Mesodermal cell (in vitro differentiated cells): ENCODE measurements at regions not wholly inside any gene's neighbourhood (a gene's known extent, or its start where the extent isn't known, plus 50 kb on each side); places are given as distances from the start of the nearest gene placed in this dataset.
"Not testable (repeated sequence)": the region's sequence is repeated elsewhere in the genome, so short reads cannot be mapped to it uniquely, and the experiment has no call there.

Experiments
- H3K27ac ChIP-seq: 2 replicates; pipeline ENCODE4 v1.7.0; 2013; ENCODE audit warnings: mild to moderate bottlenecking, low read depth, low read length, moderate library complexity; ENCODE audit not compliant: severe bottlenecking
- H3K36me3 ChIP-seq: 2 replicates; pipeline ENCODE4 v1.7.1; 2013; ENCODE audit warnings: mild to moderate bottlenecking, low read length, moderate library complexity; ENCODE audit not compliant: control insufficient read depth, insufficient read depth
- H3K4me1 ChIP-seq: one replicate; pipeline ENCODE4 v1.7.1; 2013; ENCODE audit warnings: mild to moderate bottlenecking, low read length; ENCODE audit not compliant: insufficient read depth, control insufficient read depth, poor library complexity, severe bottlenecking
- H3K4me3 ChIP-seq: 2 replicates; pipeline ENCODE4 v1.7.0; 2013; ENCODE audit warnings: low read length, control low read depth, mild to moderate bottlenecking; ENCODE audit not compliant: insufficient read depth, poor library complexity, severe bottlenecking; ENCODE audit errors: extremely low read depth
- H3K9me3 ChIP-seq: 2 replicates; pipeline ENCODE4 v1.7.1; 2013; ENCODE audit warnings: mild to moderate bottlenecking, low read length, moderate library complexity; ENCODE audit not compliant: control insufficient read depth
- WGBS, 2 experiments: methylation state at CpG; one replicate each; pipeline ENCODE4 v1.1.5; 2013; ENCODE audit warnings: missing lambda C conversion rate in 2 of 2; ENCODE audit not compliant: insufficient coverage in 2 of 2; 5-methylcytosine and 5-hydroxymethylcytosine counted together

DNA sequence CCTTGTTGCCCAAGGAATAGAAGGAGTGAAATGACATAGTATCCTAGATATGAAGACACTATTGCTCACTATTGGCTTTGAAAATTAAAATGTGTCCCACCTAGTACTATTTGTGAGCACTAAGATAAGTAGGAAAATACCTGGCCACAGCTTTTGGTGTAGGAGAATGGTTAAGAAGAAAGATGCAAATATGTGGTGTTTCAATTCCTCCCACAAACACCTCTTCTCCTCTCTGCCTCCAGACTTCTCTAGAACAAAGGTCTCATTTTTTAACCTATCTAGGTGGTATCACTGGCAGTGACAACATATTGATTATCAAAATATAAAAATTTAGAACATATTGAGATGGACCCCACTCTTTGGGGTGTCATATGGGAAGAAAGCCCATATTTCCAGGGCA, 929.9 kb upstream of the FANCL start:
- H3K4me3 ChIP-seq = no peak overlapping the region

DNA sequence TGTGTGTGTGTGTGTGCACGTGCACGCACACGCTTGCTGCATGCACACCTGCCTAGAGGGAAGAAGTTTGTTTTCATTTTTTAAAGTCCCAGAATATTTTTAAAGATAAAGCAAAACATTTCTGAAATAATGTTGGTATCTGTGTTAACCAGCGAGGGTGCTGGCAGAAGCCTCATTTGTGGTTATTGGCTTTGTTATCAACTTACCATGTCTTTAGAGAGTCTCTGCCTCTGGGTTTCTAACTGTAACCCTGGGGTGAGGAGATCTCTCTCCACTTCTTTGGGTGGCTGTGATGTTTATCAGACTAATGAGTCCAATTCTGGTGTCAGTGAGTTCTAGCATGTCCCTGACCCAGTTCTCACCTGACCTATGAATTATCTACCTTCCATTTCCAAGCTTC, 927.6 kb upstream of the FANCL start:
- Histone ChIP-seq H3K4me1 (no peaks in the 10 kb centered on the region), H3K27ac (no peak overlapping the region), H3K4me3 (no peak overlapping the region), H3K9me3 (no peaks in the 10 kb centered on the region), H3K36me3 (no peaks in the 10 kb centered on the region)
- 100% methylated on average over 1 of the region's 4 CpGs; no CpG with 5 or more reads in 1 of the 2 experiments for WGBS, 2 experiments

More for the DNA sequence above, 929.9 kb upstream of the FANCL start:
- Histone ChIP-seq H3K36me3 (no peaks in the 10 kb centered on the region), H3K9me3 (no peaks in the 10 kb centered on the region), H3K4me1 (no peaks in the 10 kb centered on the region), H3K27ac (no peak overlapping the region)

DNA sequence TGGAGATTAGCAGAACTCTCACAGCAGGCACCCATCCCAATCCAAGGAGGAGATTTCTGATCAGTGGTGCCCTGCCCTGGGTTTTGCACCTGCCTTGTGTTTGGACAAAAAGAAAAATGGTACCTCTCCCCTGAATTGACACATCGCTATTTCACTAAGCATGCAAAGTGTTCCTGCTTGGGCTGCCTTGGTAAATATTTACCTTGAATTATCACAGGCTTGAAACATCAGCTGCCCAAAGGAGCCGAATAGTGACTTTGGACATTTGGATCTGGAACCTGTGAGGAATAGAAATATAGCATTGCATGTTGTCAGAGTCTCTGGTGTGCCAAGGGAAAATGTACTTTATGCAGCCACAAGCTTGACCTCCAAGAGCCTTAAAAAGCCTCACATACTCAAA, 926.4 kb upstream of the FANCL start:
- Histone ChIP-seq H3K4me1 (no peaks in the 10 kb centered on the region), H3K9me3 (no peaks in the 10 kb centered on the region), H3K4me3 (no peak overlapping the region), H3K27ac (no peak overlapping the region), H3K36me3 (no peaks in the 10 kb centered on the region)
- WGBS, 2 experiments = 100% methylated on average over 1 of the region's 2 CpGs; no CpG with 5 or more reads in 1 of the 2 experiments

DNA sequence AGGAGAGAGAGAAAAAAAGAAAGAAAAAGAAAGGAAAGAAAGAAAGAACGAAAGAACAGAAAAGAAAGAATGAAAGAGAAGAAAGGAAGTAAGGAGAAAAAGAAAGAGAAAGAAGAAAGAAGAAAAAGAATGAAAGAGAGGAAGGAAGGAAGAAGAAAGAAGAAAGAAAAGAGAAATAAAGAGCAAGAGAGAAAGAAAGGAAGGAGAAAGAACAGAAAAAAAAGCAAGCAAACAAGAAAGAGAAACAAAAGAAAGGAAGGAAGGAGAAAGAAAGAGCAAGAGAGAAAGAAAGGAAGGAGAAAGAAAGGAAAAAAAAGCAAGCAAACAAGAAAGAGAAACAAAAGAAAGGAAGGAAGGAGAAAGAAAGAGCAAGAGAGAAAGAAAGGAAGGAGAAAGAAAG, 916.8 kb upstream of the FANCL start:
- 85 to 96% methylated on average over 1 of the region's 1 CpG for WGBS, 2 experiments
- H3K4me3 ChIP-seq, H3K4me1 ChIP-seq, H3K9me3 ChIP-seq, H3K27ac ChIP-seq, H3K36me3 ChIP-seq: not testable (repeated sequence)

- 88 to 89% methylated on average over 3 of the region's 3 CpGs for WGBS, 2 experiments
- H3K36me3 ChIP-seq = no peaks in the 10 kb centered on the region
- no peak overlapping the region for H3K4me3 ChIP-seq
- H3K9me3 ChIP-seq = no peaks in the 10 kb centered on the region
- peaks cover 15% of the 10 kb centered on the region for H3K4me1 ChIP-seq
- no peak overlapping the region for H3K27ac ChIP-seq
Measured at GRCh38 chr2:59151805-59152204, 910.7 kb upstream of the FANCL start.

GRCh38 chr2:59150217-59150849, 909.2 kb upstream of the FANCL start:
- no peaks in the 10 kb centered on the region for H3K9me3 ChIP-seq
- H3K4me1 ChIP-seq = peaks cover 15% of the 10 kb centered on the region
- peak overlapping the region; percentile 48 for H3K27ac ChIP-seq
- H3K36me3 ChIP-seq = no peaks in the 10 kb centered on the region
- WGBS, 2 experiments = 100% methylated on average over 1 of the region's 1 CpG; no CpG with 5 or more reads in 1 of the 2 experiments
- H3K4me3 ChIP-seq = no peak overlapping the region

DNA sequence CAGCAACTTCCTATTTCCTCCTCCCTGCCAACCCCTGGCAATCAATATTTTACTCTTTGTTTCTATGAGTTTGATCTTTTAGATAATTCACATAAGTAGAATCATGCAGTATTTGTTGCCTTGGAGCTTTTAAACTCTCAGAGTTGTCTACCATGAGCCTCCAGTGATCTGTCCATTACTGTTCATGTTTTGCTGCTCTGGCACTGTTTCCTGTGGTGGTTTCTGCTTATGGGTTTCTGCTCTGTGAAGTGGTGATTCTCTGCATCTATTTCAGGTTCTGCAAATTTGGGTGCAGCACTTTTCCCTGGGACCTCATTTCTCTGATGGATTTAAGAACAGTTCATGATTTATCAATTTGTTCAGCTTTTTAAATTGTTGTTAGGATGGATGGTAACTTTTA, 908.1 kb upstream of the FANCL start:
- no peaks in the 10 kb centered on the region for H3K9me3 ChIP-seq
- no peaks in the 10 kb centered on the region for H3K36me3 ChIP-seq
- no peak overlapping the region for H3K4me3 ChIP-seq
- peaks cover 15% of the 10 kb centered on the region for H3K4me1 ChIP-seq
- no peak overlapping the region for H3K27ac ChIP-seq

DNA sequence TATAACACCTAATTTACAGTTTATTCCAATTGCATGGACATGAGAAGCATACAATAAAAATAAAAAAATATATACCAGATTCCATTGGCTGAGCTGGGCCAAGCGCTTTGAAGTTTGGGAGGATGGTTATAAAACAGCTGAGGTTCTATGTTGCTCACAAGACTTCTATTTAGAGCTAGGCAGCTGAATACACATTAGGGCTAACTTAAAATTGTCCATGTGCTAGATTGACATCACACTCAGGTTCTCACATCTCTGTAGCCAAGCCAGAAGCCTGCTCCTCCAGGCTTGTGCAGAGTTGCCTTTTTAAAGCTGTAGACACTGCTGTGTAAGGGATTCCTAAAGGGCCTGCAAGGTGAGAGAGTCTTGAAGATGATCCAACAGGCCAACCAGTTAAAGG, 871.1 kb upstream of the FANCL start:
- H3K9me3 ChIP-seq = no peaks in the 10 kb centered on the region
- no CpG with 5 or more reads among the region's 1 CpG for WGBS, 2 experiments
- no peak overlapping the region for H3K4me3 ChIP-seq
- H3K4me1 ChIP-seq = peaks cover 6% of the 10 kb centered on the region
- no peaks in the 10 kb centered on the region for H3K36me3 ChIP-seq
- H3K27ac ChIP-seq = no peak overlapping the region

DNA sequence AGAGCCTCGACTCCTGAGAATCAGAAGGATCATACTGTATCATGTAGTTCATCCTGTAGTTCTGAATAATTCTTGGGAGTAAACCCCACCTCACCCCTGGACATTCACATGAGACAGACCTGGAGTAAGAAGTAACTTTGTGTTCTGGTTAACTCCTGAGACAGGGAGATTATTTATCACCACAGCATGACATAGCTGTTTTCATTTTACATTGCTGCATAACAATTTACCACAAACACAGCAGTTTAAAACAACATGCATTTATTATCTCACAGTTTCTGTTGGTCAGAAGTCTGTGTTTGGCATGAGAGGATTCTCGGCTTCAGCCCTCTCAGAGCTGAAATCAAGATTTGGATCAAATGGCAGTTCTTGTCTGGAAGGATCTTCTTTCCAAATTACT, 855.8 kb upstream of the FANCL start:
- Histone ChIP-seq H3K27ac (no peak overlapping the region), H3K4me1 (no peaks in the 10 kb centered on the region), H3K4me3 (no peak overlapping the region), H3K9me3 (peaks cover 6% of the 10 kb centered on the region), H3K36me3 (no peaks in the 10 kb centered on the region)
- 80 to 100% methylated on average over 1 of the region's 2 CpGs for WGBS, 2 experiments

GRCh38 chr2:59093571-59093970, 852.4 kb upstream of the FANCL start:
- Histone ChIP-seq H3K9me3 (peaks cover 3% of the 10 kb centered on the region), H3K4me1 (no peaks in the 10 kb centered on the region), H3K4me3 (no peak overlapping the region), H3K36me3 (no peaks in the 10 kb centered on the region), H3K27ac (no peak overlapping the region)
- WGBS, 2 experiments = 93% methylated on average over 2 of the region's 4 CpGs; no CpG with 5 or more reads in 1 of the 2 experiments

DNA sequence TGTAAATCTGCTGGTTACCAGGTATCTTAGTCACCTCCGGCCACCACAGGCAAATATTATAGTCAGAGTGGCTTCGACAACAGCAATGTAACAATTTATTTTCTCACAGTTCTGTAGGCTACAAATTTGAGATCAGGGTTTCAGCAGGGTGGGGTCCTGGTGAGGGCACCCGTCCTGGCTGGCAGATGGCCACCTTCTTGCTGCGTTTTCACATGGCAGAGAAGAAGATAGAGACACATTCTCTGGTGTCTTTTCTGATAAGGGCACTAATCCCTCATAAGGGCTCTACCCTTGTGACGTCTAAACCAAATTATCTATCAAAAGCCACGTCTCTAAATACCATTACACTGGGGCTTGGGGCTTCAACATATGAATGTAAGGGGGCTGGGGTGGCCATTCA, 843.2 kb upstream of the FANCL start:
- Histone ChIP-seq H3K27ac (no peak overlapping the region), H3K4me3 (no peak overlapping the region), H3K36me3 (no peaks in the 10 kb centered on the region), H3K9me3 (no peaks in the 10 kb centered on the region), H3K4me1 (no peaks in the 10 kb centered on the region)
- 76% methylated on average over 3 of the region's 6 CpGs; no CpG with 5 or more reads in 1 of the 2 experiments for WGBS, 2 experiments
